T-helper 1 cell treated with Interleukin-12 subunit alpha and Interleukin-12 subunit beta and Interleukin-4 antibody, amounts not matched to agents 30 μg/mL and 1 μg/mL, for 36 hours (primary cell): ENCODE measurements at regions not wholly inside any gene's neighbourhood (a gene's known extent, or its start where the extent isn't known, plus 50 kb on each side); places are given as distances from the start of the nearest gene placed in this dataset.
A peak's percentile ranks its signal among the peaks of the same experiment; 100 is the strongest.

ENCODE experiments used
- H3K27ac Mint-ChIP-seq: one replicate; pipeline ENCODE4 v1.8.0; 2021; ENCODE audit warnings: mild to moderate bottlenecking, mixed read lengths
- H3K27me3 Mint-ChIP-seq: one replicate; pipeline ENCODE4 v1.8.0; 2021; ENCODE audit warnings: low read depth, mixed read lengths
- H3K36me3 Mint-ChIP-seq: one replicate; pipeline ENCODE4 v1.8.0; 2021; ENCODE audit warnings: low read depth, mixed read lengths
- H3K4me1 Mint-ChIP-seq: one replicate; pipeline ENCODE4 v1.8.0; 2021; ENCODE audit warnings: low read depth, mixed read lengths
- H3K4me3 Mint-ChIP-seq: one replicate; pipeline ENCODE4 v1.8.0; 2021; ENCODE audit warnings: mild to moderate bottlenecking, moderate library complexity, mixed read lengths
- H3K9me3 Mint-ChIP-seq: one replicate; pipeline ENCODE4 v1.8.0; 2021; ENCODE audit warnings: mixed read lengths

GRCh38 chr2:12389344-12390045 is 327.2 kb upstream of the TRIB2 start:
- Mint-ChIP-seq H3K27me3 (peaks cover 12% of the 10 kb centered on the region), H3K27ac (no peak overlapping the region), H3K36me3 (no peaks in the 10 kb centered on the region), H3K9me3 (no peaks in the 10 kb centered on the region), H3K4me3 (no peak overlapping the region), H3K4me1 (no peaks in the 10 kb centered on the region)

DNA sequence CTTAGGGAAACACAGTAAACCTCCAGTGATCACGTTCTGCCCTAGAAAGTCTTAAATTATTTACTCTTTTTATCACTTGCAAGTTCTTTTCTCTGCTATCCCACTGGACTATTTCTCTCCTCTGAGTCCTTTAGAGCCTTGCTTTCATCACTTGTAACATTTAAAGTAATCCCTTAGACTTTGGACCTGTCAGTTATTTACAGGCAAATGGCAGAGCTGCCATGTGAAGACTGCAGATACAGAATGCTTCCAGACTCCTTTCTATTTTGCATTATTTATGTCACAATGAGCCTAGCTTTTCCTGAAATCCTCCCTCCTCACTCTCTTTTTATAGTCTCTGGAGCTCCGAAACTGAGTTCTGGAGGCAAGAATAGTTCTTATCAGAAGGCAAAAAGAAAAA is 325.6 kb upstream of the TRIB2 start:
- Mint-ChIP-seq H3K36me3 (no peaks in the 10 kb centered on the region), H3K27ac (no peak overlapping the region), H3K4me3 (no peak overlapping the region), H3K27me3 (peaks cover 12% of the 10 kb centered on the region), H3K4me1 (peaks cover 3% of the 10 kb centered on the region), H3K9me3 (no peaks in the 10 kb centered on the region)

- Mint-ChIP-seq H3K9me3 (peaks cover 2% of the 10 kb centered on the region), H3K27ac (no peak overlapping the region), H3K36me3 (no peaks in the 10 kb centered on the region), H3K4me3 (no peak overlapping the region), H3K27me3 (peaks cover 16% of the 10 kb centered on the region), H3K4me1 (peaks cover 4% of the 10 kb centered on the region)
These were observed 320.0 kb upstream of the TRIB2 start for GRCh38 chr2:12396699-12397098.

DNA sequence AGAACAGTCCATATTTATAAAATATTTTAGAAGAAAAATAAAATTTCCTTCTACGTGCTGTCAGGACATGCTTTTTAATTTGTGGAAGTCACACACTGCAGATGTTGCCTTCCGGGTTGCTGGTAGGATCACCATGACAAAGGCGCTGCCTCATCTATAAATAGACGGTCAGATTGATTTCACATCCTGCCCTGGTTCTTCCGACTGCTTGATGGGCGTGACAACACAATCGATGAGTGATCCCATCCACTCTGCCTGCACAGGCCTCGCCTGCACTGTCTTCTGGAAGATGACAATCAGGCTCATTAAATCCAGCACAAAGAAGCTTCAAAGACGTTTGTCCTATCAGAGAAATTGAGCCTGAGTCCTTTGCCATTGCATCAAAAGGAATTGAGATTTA is 318.9 kb upstream of the TRIB2 start:
- Mint-ChIP-seq H3K36me3 (peaks cover 3% of the 10 kb centered on the region), H3K27ac (no peak overlapping the region), H3K9me3 (peaks cover 10% of the 10 kb centered on the region), H3K27me3 (peaks cover 16% of the 10 kb centered on the region), H3K4me3 (no peak overlapping the region), H3K4me1 (peaks cover 4% of the 10 kb centered on the region)

DNA sequence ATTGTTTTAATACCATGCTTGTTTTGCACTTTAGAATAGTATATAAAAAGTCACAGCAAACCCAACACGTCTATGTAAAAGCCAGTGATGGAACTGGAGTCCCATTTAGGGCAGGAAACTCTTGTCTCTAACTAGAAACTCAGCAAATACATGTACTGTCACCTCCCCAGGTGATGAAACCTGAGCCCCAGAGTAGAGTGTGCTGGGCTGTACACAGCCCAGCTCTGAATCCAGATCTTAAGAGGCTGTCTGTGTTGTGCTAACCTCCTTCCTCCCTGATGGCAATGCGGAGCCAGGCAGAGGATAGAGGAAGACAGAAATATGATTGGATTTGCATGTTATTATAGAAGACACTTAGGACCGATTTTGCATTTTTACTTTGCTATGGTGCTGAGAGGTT is 317.5 kb upstream of the TRIB2 start:
- H3K9me3 Mint-ChIP-seq = peaks cover 19% of the 10 kb centered on the region
- H3K36me3 Mint-ChIP-seq = peaks cover 4% of the 10 kb centered on the region
- no peak overlapping the region for H3K27ac Mint-ChIP-seq
- H3K4me3 Mint-ChIP-seq = no peak overlapping the region
- peaks cover 4% of the 10 kb centered on the region for H3K4me1 Mint-ChIP-seq
- H3K27me3 Mint-ChIP-seq = peaks cover 16% of the 10 kb centered on the region

- peaks cover 23% of the 10 kb centered on the region for H3K9me3 Mint-ChIP-seq
- H3K4me1 Mint-ChIP-seq = peaks cover 1% of the 10 kb centered on the region
- H3K27me3 Mint-ChIP-seq = peaks cover 16% of the 10 kb centered on the region
- H3K27ac Mint-ChIP-seq = no peak overlapping the region
- H3K4me3 Mint-ChIP-seq = no peak overlapping the region
- peaks cover 8% of the 10 kb centered on the region for H3K36me3 Mint-ChIP-seq
These were observed 316.2 kb upstream of the TRIB2 start for GRCh38 chr2:12400543-12400942.

DNA sequence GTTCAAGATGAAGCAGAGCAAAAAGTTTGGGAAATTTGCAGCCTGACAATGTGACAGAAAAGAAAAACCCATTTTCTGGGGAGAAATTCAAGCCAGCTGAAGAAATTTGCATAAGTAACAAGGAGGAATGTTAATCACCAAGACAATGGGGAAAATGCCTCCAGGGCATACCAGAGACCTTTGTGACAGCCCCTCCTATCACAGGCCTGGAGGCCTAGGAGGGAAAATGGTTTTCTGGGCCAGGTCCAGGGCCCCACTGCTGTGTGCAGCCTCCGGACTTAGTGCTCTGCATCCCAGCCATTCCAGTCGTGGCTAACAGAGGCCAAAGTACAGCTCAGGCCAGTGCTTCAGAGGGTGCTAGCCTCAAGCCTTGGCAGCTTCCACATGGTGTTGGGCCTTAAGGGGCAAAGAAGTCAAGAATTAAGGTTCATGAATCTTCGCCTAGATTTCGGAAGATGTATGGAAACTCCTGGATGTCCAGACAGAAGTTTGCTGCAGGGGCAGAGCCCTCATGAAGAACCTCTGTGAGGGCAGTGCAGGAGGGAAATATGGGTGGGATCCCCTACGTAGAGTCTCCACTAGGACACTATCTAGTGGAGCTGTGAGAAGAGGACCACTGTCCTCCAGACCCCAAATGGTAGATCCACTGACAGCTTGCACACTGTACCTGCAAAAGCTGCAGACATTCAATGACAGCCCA is 314.1 kb upstream of the TRIB2 start:
- H3K36me3 Mint-ChIP-seq = peaks cover 8% of the 10 kb centered on the region
- no peak overlapping the region for H3K27ac Mint-ChIP-seq
- peaks cover 5% of the 10 kb centered on the region for H3K4me1 Mint-ChIP-seq
- peaks cover 27% of the 10 kb centered on the region for H3K9me3 Mint-ChIP-seq
- no peak overlapping the region for H3K4me3 Mint-ChIP-seq
- H3K27me3 Mint-ChIP-seq = peaks cover 20% of the 10 kb centered on the region

DNA sequence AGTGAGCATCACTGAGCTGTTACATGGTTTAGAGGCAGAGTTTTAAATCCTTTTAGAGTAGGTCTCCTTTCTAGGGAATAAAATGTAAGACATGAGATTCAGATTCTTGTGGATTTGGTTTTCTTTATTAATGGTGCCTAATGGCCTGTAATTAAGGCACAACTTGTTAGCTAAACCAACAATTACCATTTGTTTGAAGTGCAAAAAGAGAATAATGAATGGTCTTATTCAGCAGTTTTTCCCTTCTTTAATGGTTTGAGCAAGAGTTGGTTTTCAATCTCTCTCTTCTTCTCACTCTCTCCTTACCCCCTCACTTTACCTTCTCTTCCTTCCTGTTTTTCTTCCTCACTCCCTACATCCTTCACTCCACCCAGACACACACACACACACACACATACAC is 312.2 kb upstream of the TRIB2 start:
- H3K9me3 Mint-ChIP-seq = peaks cover 27% of the 10 kb centered on the region
- no peak overlapping the region for H3K4me3 Mint-ChIP-seq
- H3K4me1 Mint-ChIP-seq = peaks cover 3% of the 10 kb centered on the region
- H3K27ac Mint-ChIP-seq = no peak overlapping the region
- H3K36me3 Mint-ChIP-seq = peaks cover 8% of the 10 kb centered on the region
- peaks cover 24% of the 10 kb centered on the region for H3K27me3 Mint-ChIP-seq

- peaks cover 11% of the 10 kb centered on the region for H3K4me1 Mint-ChIP-seq
- H3K4me3 Mint-ChIP-seq = no peak overlapping the region
- peaks cover 12% of the 10 kb centered on the region for H3K36me3 Mint-ChIP-seq
- no peak overlapping the region for H3K27ac Mint-ChIP-seq
- peaks cover 24% of the 10 kb centered on the region for H3K9me3 Mint-ChIP-seq
- peaks cover 14% of the 10 kb centered on the region for H3K27me3 Mint-ChIP-seq
These were observed 309.6 kb upstream of the TRIB2 start for GRCh38 chr2:12407160-12407559.

DNA sequence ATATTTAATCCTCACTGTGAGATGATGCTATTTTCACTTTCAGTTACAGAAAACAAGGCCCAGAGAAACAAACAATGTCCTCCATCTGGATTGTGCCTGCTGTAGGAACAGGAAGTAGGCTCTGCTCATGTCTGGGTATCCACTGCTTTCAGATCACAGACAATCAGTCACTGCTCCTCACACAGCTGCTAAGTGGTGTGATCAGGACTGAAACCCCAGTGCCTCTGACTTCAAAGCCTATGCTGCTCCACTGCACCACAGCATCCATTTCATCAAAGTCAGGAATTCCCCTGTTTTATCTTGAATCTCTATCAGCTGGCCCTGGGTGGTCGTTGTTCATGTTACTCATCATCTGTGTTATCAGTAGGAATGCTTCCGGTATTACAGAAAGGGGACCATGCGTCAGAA is 303.8 kb upstream of the TRIB2 start:
- Mint-ChIP-seq H3K27ac (peak overlapping the region; percentile 85), H3K9me3 (peaks cover 3% of the 10 kb centered on the region), H3K36me3 (peaks cover 9% of the 10 kb centered on the region), H3K4me1 (peaks cover 41% of the 10 kb centered on the region), H3K27me3 (peaks cover 1% of the 10 kb centered on the region), H3K4me3 (no peak overlapping the region)

- Mint-ChIP-seq H3K9me3 (peaks cover 3% of the 10 kb centered on the region), H3K36me3 (peaks cover 11% of the 10 kb centered on the region), H3K27me3 (no peaks in the 10 kb centered on the region), H3K4me3 (no peak overlapping the region), H3K27ac (no peak overlapping the region), H3K4me1 (peaks cover 54% of the 10 kb centered on the region)
These were observed 301.2 kb upstream of the TRIB2 start for GRCh38 chr2:12415536-12415935.

- H3K27me3 Mint-ChIP-seq = no peaks in the 10 kb centered on the region
- H3K9me3 Mint-ChIP-seq = no peaks in the 10 kb centered on the region
- peaks cover 7% of the 10 kb centered on the region for H3K36me3 Mint-ChIP-seq
- no peak overlapping the region for H3K27ac Mint-ChIP-seq
- peak overlapping the region; percentile 6 for H3K4me3 Mint-ChIP-seq
- peaks cover 55% of the 10 kb centered on the region for H3K4me1 Mint-ChIP-seq
These were observed 300.1 kb upstream of the TRIB2 start for GRCh38 chr2:12416600-12416999.

GRCh38 chr2:12417786-12418185 is 298.9 kb upstream of the TRIB2 start:
- H3K4me1 Mint-ChIP-seq = peaks cover 43% of the 10 kb centered on the region
- peaks cover 5% of the 10 kb centered on the region for H3K36me3 Mint-ChIP-seq
- H3K4me3 Mint-ChIP-seq = no peak overlapping the region
- no peaks in the 10 kb centered on the region for H3K9me3 Mint-ChIP-seq
- no peaks in the 10 kb centered on the region for H3K27me3 Mint-ChIP-seq
- no peak overlapping the region for H3K27ac Mint-ChIP-seq

- H3K9me3 Mint-ChIP-seq = no peaks in the 10 kb centered on the region
- no peak overlapping the region for H3K27ac Mint-ChIP-seq
- no peaks in the 10 kb centered on the region for H3K27me3 Mint-ChIP-seq
- H3K4me1 Mint-ChIP-seq = peaks cover 38% of the 10 kb centered on the region
- no peak overlapping the region for H3K4me3 Mint-ChIP-seq
- peaks cover 5% of the 10 kb centered on the region for H3K36me3 Mint-ChIP-seq
These were observed 296.9 kb upstream of the TRIB2 start for GRCh38 chr2:12419803-12420202.

- peaks cover 3% of the 10 kb centered on the region for H3K36me3 Mint-ChIP-seq
- H3K4me3 Mint-ChIP-seq = no peak overlapping the region
- H3K27me3 Mint-ChIP-seq = no peaks in the 10 kb centered on the region
- H3K9me3 Mint-ChIP-seq = no peaks in the 10 kb centered on the region
- H3K27ac Mint-ChIP-seq = no peak overlapping the region
- H3K4me1 Mint-ChIP-seq = peaks cover 30% of the 10 kb centered on the region
These were observed 295.7 kb upstream of the TRIB2 start for GRCh38 chr2:12421046-12421445.
